HG03520 (cell line): ENCODE measurements at regions not wholly inside any gene's neighbourhood (a gene's known extent, or its start where the extent isn't known, plus 50 kb on each side); places are given as distances from the start of the nearest gene placed in this dataset.

Experiments used
- ATAC-seq: cut with Tn5 transposase; IDR thresholded peaks from one replicate; pipeline ENCODE4 v1.9.1; 2021; ENCODE audit warnings: mild to moderate bottlenecking, moderate library complexity; ENCODE audit not compliant: unreplicated experiment

GRCh38 chr4:84441758-84442377 lies 57.2 kb downstream of the NKX6-1 start:
- ATAC-seq, result no peak

DNA sequence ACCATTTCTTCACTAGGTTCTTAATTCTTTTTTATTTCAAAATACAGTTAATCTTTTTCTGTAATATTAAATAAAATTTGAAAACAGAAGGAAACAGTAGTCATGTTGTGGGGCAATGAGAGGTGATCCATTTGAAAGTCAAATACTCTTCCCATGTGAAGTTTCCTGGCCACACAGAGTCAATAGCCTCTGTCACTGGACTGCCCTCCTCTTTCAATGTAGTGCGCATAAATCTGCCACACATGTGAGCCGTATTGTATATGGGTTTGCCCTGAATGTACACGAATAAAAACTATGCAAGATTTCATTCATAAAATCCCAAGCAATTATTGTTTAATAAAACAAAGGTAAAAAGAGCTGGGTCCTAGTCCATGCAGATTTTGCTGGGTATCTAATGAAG lies 59.1 kb downstream of the NKX6-1 start:
- no peak for ATAC-seq

GRCh38 chr4:84436812-84437211 lies 62.3 kb downstream of the NKX6-1 start:
- no peak for ATAC-seq

GRCh38 chr4:84434344-84434743 lies 64.7 kb downstream of the NKX6-1 start:
- no peak for ATAC-seq

DNA sequence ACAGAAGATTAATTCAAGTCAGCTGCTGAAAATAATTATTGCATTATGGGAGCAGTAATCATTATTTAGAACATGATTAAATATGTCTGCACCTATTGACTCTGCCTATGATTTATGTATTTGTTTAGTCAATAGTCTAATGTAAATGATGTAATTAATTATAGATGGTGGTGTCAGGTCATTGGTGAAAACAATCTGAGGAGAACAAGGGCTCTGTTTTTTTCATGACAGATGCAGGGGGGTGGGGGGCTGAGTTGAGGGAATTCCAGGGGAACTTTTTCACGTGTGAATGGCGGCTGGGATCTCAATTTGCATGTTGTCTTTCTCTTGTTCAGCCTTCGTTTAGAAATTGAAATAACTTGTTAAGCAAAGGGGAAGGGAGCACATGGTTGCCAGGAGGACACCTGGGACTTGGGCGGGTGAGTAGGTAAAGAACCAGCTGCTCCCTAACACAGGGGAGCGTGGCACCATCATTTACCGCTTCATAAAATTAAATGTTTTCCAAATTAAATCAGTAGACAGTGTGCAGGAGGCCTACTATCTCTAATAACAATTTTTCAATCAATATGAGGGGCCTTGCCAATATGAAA lies 65.4 kb downstream of the NKX6-1 start:
- no peak for ATAC-seq

- ATAC-seq, result no peak
Measured at GRCh38 chr4:84432713-84433112, 66.4 kb downstream of the NKX6-1 start.

DNA sequence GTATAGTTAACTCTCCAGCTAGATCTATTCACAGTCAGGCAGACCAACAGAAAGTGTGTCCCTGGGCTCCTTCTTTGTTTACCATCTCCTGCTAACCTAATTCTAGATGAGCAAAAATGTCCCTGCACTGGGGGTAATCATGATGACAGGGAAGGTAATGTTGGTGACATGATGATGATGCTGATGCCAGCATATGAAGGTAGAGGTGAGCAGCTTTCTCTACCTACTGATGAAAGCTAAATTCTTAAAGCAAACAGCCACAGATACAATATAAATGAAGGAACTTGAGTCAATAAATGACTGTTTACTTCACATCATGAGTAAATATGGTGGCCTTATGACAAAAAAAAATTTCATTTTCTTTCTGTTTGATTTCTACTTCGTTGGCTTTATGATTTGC lies 78.5 kb downstream of the NKX6-1 start:
- ATAC-seq, result no peak

- no peak for ATAC-seq
Measured at GRCh38 chr4:84419201-84419600, 79.9 kb downstream of the NKX6-1 start.

DNA sequence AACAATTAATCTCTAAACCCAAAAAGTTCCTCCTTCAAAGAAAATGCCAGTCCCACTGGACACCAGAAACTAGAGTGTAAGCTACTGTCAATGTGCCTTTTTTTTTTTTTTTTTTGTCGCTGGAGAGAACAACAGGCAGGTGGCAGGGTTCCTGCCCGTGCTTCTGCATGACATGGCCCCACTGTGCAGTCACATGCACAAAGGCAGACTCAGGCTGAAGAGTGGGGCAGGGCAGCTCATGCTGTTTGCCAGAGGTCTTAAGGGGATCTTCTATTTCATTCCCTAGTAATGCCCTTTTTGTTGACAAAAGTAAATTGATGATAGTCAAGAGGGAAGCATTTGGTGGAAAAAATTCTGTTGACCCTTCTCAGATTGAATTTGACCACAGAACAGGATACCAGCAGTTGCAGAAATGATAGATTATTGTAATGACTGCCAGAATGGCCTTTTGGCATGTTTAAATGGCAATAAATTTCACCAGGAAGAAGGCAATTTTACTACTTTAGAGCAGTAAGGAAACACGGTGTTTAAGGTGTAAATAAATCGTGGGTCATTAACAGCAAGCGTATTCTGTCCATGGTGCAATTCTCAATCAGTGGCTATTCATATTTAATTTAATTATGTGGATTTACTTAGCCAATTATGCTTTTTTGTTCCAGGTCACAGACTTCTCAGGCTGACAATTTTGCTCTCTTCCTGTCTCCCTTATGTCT lies 80.9 kb downstream of the NKX6-1 start:
- ATAC-seq, result no peak

- ATAC-seq, result no peak
Measured at GRCh38 chr4:84413976-84414375, 85.1 kb downstream of the NKX6-1 start.

- no peak for ATAC-seq
Measured at GRCh38 chr4:84413480-84413879, 85.6 kb downstream of the NKX6-1 start.

GRCh38 chr4:84412062-84412461 lies 87.0 kb downstream of the NKX6-1 start:
- no peak for ATAC-seq

DNA sequence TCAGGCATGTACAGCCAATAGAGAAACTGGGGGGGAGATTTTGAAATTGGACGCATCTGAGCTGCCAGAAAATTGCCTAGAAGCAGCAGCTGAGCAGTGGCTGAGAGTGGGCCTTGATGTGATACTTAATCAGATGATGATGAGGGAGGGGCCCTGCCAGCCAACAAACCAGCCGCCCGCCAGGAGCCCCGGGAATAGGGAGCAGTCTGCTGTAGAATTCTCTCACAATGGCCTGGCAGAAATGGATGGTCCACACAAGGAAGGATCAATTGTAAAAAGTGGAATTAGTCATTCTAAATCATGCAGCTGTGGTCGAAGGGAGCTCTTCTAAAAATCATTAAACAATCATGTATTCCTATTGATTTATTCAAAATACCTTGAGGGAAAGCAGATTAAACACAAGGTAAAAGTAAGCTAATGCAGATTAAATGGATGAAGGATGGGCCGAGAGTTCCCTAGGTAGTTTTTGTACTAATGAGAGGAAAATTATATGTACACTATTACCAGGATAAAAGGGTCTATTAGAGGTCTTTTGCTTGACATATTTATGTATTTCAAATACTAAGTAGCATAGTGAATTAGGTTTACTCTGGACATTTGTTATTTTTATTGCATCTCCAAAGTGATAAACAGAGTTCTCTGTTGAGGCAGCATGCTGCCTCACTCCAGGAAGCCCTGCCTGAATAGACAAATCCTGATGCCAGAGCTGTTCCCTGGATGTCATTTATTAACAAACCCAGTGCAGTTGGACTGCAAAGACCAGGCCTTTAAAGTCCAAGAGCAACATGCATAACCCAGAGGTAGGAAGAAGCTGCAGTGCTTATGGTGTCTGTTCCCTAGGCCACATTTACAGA lies 91.3 kb downstream of the NKX6-1 start:
- no peak for ATAC-seq

DNA sequence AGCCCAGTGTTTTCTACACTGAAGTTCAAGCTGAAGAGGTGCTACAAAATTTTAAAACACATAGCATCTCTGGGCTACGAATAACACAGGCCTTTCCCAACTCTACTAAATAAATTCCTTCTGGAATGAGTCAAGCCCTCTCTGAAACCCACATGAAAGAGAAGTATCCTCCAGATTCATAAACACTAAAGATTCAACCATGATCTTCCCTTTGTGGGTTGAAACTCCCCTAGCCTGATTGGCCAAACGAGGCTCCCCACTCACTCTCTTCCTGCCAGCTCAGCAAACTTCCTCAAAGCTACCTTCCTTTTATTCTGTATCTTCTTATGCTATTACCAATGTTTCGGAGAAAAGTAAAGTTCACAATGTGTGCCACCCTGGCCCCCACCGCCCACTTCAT lies 95.4 kb downstream of the NKX6-1 start:
- no peak for ATAC-seq

GRCh38 chr4:84401701-84402306 lies 97.3 kb downstream of the NKX6-1 start:
- no peak for ATAC-seq

GRCh38 chr4:84394386-84394785 lies 104.7 kb downstream of the NKX6-1 start:
- no peak for ATAC-seq

- ATAC-seq, result no peak
Measured at GRCh38 chr4:84392951-84393590, 106.0 kb downstream of the NKX6-1 start.

DNA sequence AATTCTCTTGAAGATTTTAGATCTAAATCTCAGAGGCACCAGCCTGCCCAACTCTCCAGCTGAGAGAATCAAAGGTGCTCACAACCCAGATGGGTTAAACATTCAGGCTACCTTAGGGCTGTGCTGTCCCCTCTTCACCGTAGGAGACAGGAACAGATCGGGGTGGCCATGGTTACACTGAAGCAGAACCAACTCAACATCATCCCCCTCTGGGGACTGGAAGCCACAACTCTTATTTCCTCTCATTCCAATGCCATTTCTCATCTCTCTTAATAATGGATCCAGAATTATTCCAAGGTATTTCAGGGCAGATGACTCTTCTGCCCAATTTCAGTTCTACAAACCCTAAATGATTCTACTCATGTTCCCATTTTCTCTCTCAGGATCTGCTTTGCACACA lies 109.7 kb downstream of the NKX6-1 start:
- no peak for ATAC-seq

DNA sequence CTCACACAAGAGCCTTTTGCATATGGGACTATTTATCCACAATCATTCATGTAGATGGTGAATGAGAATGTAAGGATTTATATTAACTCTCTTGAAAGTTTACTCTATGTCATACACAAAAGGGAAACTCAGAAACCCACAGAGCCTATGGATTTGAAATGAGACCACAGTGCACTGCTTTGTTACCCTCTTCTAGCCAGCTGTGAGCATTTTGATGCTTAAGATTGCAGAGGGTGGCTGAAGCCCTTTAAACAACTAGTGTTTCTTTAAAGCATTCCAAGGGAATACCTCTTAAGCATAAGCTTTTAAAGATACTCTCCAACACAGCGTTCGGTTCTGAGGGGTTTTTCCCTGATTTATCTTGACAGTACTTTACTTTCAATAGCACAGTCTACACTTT lies 113.9 kb downstream of the NKX6-1 start:
- ATAC-seq, result no peak

GRCh38 chr4:84384801-84385200 lies 114.3 kb downstream of the NKX6-1 start:
- no peak for ATAC-seq

DNA sequence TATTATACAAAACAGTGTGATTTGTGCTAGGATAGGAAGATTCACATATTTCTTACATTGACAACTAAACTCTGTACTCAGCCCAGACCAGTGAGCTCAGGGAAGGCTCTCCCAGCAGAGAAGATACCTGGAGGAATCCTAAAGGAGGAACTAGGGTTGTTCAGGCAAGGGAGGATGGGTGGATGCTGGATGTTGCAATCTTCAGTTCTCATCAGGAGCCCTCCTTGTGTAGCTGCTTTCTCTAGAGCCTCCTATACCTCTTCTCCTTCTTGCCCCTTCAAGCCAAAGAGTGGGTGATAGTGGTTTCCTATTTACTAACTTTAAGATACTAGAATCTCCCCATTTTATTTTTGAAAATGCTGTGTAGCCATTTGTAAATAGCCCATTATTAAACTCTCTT lies 117.3 kb downstream of the NKX6-1 start:
- no peak for ATAC-seq
